HEK293 (cell line): ENCODE measurements at regions not wholly inside any gene's neighbourhood (a gene's known extent, or its start where the extent isn't known, plus 50 kb on each side); places are given as distances from the start of the nearest gene placed in this dataset.

Experiments
- GFI1B ChIP-seq: fragments of 450-650 bp; formaldehyde crosslinking; IDR thresholded peaks from 2 replicates; pipeline ENCODE4 v1.5.1; 2016; ENCODE audit warnings: missing biosample characterization, missing genetic modification characterization
- MEIS1 ChIP-seq: sonication (generic); formaldehyde crosslinking; IDR thresholded peaks from 2 replicates; pipeline ENCODE4 v1.8.1; 2022; ENCODE audit warnings: missing genetic modification reagents, mild to moderate bottlenecking, borderline replicate concordance
- SALL2 ChIP-seq: fragments of 450-650 bp; formaldehyde crosslinking; IDR thresholded peaks from 2 replicates; pipeline ENCODE4 v1.5.0; 2017; ENCODE audit warnings: missing biosample characterization, mild to moderate bottlenecking, missing genetic modification characterization, borderline replicate concordance
- SCRT1 ChIP-seq: fragments of 450-650 bp; formaldehyde crosslinking; IDR thresholded peaks from 2 replicates; pipeline ENCODE4 v1.5.1; 2016; ENCODE audit warnings: missing biosample characterization, missing genetic modification characterization, borderline replicate concordance
- SP3 ChIP-seq: fragments of 450-650 bp; formaldehyde crosslinking; IDR thresholded peaks from 2 replicates; pipeline ENCODE4 v1.5.1; 2016; ENCODE audit warnings: missing biosample characterization, missing genetic modification characterization
- ZBTB21 ChIP-seq: fragments of 450-650 bp; formaldehyde crosslinking; IDR thresholded peaks from 2 replicates; pipeline ENCODE4 v1.5.1; 2017; ENCODE audit warnings: missing biosample characterization, missing genetic modification characterization
- ZNF121 ChIP-seq: fragments of 450-650 bp; formaldehyde crosslinking; IDR thresholded peaks from 2 replicates; pipeline ENCODE4 v1.5.1; 2016; ENCODE audit warnings: missing biosample characterization, missing genetic modification characterization
- ZNF157 ChIP-seq: fragments of 450-650 bp; formaldehyde crosslinking; IDR thresholded peaks from 2 replicates; pipeline ENCODE4 v1.5.1; 2016; ENCODE audit warnings: missing biosample characterization, missing genetic modification characterization
- ZNF184 ChIP-seq: fragments of 450-650 bp; IDR thresholded peaks from 2 replicates; pipeline ENCODE4 v1.5.1; 2018; ENCODE audit warnings: missing biosample characterization, mild to moderate bottlenecking, missing genetic modification characterization
- ZNF2 ChIP-seq: fragments of 450-650 bp; formaldehyde crosslinking; IDR thresholded peaks from 2 replicates; pipeline ENCODE4 v1.5.1; 2016; ENCODE audit warnings: missing biosample characterization, missing genetic modification characterization
- ZNF266 ChIP-seq: fragments of 450-650 bp; formaldehyde crosslinking; IDR thresholded peaks from 2 replicates; pipeline ENCODE4 v1.5.1; 2016; ENCODE audit warnings: missing biosample characterization, missing genetic modification characterization, low read depth
- ZNF274 ChIP-seq, 2 experiments: fragments of 200-500 bp in 1 of 2; fragments of 450-650 bp in 1 of 2; sonication (Bioruptor generic) in 1 of 2; formaldehyde crosslinking in 1 of 2; IDR thresholded peaks; 2 replicates each; pipeline versions ENCODE4 v1.5.1 to v1.6.1; 2014 to 2016; ENCODE audit warnings: borderline replicate concordance in 1 of 2, inconsistent platforms in 1 of 2, low read length in 1 of 2, missing biosample characterization in 1 of 2, missing genetic modification characterization in 1 of 2
- ZNF302 ChIP-seq: fragments of 450-650 bp; formaldehyde crosslinking; IDR thresholded peaks from 2 replicates; pipeline ENCODE4 v1.5.1; 2016; ENCODE audit warnings: missing biosample characterization, missing genetic modification characterization, low read depth
- ZNF433 ChIP-seq: fragments of 450-650 bp; formaldehyde crosslinking; IDR thresholded peaks from 2 replicates; pipeline ENCODE4 v1.5.1; 2016; ENCODE audit warnings: missing biosample characterization, missing genetic modification characterization, low read depth
- ZNF521 ChIP-seq: fragments of 450-650 bp; formaldehyde crosslinking; IDR thresholded peaks from 2 replicates; pipeline ENCODE4 v1.5.1; 2017; ENCODE audit warnings: missing biosample characterization, mild to moderate bottlenecking, missing genetic modification characterization
- ZNF560 ChIP-seq: fragments of 450-650 bp; formaldehyde crosslinking; IDR thresholded peaks from 2 replicates; pipeline ENCODE4 v1.5.1; 2017; ENCODE audit warnings: missing biosample characterization, missing genetic modification characterization, borderline replicate concordance
- ZNF585B ChIP-seq: fragments of 450-650 bp; formaldehyde crosslinking; IDR thresholded peaks from 2 replicates; pipeline ENCODE4 v1.5.1; 2016; ENCODE audit warnings: missing biosample characterization, missing genetic modification characterization
- ZNF596 ChIP-seq: fragments of 450-650 bp; IDR thresholded peaks from 2 replicates; pipeline ENCODE4 v1.5.0; 2018; ENCODE audit warnings: missing biosample characterization, mild to moderate bottlenecking, missing genetic modification characterization, moderate library complexity
- ZNF623 ChIP-seq: fragments of 450-650 bp; formaldehyde crosslinking; IDR thresholded peaks from 2 replicates; pipeline ENCODE4 v1.5.1; 2016; ENCODE audit warnings: missing biosample characterization, missing genetic modification characterization
- ZNF629 ChIP-seq: fragments of 450-650 bp; formaldehyde crosslinking; IDR thresholded peaks from 2 replicates; pipeline ENCODE4 v1.5.1; 2017; ENCODE audit warnings: missing biosample characterization, missing genetic modification characterization
- ZNF777 ChIP-seq: fragments of 450-650 bp; formaldehyde crosslinking; IDR thresholded peaks from 2 replicates; pipeline ENCODE4 v1.5.1; 2017; ENCODE audit warnings: missing biosample characterization, missing genetic modification characterization, borderline replicate concordance
- ZNF830 ChIP-seq: fragments of 450-650 bp; IDR thresholded peaks from 2 replicates; pipeline ENCODE4 v1.5.0; 2018; ENCODE audit warnings: missing biosample characterization, missing genetic modification characterization, low read depth, mild to moderate bottlenecking, moderate library complexity
- ZNF843 ChIP-seq: fragments of 450-650 bp; formaldehyde crosslinking; IDR thresholded peaks from 2 replicates; pipeline ENCODE4 v1.5.1; 2016; ENCODE audit warnings: missing biosample characterization, missing genetic modification characterization
- TF ChIP-seq, protein P1 (sequence below): fragments of 450-650 bp; formaldehyde crosslinking; IDR thresholded peaks from 2 replicates; pipeline ENCODE4 v1.5.1; 2017; ENCODE audit warnings: missing biosample characterization, missing genetic modification characterization
- TF ChIP-seq, protein P2 (sequence below): IDR thresholded peaks from 2 replicates; pipeline ENCODE4 v1.6.1; 2011; ENCODE audit warnings: mild to moderate bottlenecking, low read depth, low read length, borderline replicate concordance
- TF ChIP-seq, protein P3 (sequence below): fragments of 450-650 bp; formaldehyde crosslinking; IDR thresholded peaks from 2 replicates; pipeline ENCODE4 v1.5.1; 2016; ENCODE audit warnings: missing biosample characterization, missing genetic modification characterization, low read depth
- TF ChIP-seq, protein P4 (sequence below): fragments of 450-650 bp; formaldehyde crosslinking; IDR thresholded peaks from 2 replicates; pipeline ENCODE4 v1.5.1; 2016; ENCODE audit warnings: missing biosample characterization, missing genetic modification characterization
- TF ChIP-seq, protein P5 (sequence below): fragments of 450-650 bp; formaldehyde crosslinking; IDR thresholded peaks from 2 replicates; pipeline ENCODE4 v1.5.1; 2016; ENCODE audit warnings: missing biosample characterization, missing genetic modification characterization, borderline replicate concordance

DNA sequence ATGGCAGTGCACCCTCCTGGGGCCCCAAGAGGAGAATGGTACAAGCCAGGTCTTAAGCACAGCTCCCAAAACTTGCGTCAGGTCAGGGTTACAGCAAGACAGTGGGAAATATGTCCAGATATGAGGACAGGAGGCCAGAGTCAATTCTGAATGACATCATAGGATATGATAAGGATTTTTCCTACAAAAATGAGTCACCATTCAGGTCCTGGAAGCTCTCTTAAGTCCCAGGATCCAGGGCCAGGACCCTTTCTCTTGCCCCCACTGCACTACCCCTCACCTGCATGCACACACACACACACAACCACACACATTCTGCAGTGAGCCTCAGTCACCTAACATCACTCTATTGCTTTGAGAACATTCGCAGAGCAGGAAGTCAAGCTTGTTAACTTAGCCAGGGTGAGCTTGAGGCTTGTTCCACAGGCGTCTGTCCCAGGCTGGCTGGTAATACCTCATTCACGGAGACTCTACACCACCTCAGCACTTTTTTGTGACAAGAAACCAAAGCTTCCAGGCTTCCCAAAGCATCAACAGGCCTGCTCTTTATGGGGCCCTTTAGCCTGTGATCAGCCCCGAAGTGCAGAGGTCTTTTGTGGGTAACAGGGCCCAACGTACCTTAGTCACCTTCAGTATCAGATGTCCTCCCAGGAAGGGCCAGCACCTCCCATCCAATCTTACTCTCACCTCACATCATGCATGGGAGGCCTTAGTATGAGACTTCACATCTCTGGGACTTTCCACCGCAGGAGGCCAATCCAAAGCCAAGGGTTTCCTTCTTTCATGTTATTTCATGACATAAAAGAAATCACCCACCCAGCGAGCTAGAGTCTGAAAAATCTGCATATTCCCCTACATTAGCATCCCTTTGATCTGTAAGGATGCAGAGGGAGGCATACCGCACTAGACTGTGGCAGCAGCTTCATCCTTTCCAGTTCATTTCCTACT lies 74.0 kb upstream of the LIPC start (continued):
- TF ChIP-seq, protein P1, sequence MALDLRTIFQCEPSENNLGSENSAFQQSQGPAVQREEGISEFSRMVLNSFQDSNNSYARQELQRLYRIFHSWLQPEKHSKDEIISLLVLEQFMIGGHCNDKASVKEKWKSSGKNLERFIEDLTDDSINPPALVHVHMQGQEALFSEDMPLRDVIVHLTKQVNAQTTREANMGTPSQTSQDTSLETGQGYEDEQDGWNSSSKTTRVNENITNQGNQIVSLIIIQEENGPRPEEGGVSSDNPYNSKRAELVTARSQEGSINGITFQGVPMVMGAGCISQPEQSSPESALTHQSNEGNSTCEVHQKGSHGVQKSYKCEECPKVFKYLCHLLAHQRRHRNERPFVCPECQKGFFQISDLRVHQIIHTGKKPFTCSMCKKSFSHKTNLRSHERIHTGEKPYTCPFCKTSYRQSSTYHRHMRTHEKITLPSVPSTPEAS (tag by site-specific recombination), result 0 out of 2 replicates have a peak, but pooled peaks have one; percentile 11
- TF ChIP-seq ZBTB21, result peak; percentile 80
- TF ChIP-seq, protein P2, sequence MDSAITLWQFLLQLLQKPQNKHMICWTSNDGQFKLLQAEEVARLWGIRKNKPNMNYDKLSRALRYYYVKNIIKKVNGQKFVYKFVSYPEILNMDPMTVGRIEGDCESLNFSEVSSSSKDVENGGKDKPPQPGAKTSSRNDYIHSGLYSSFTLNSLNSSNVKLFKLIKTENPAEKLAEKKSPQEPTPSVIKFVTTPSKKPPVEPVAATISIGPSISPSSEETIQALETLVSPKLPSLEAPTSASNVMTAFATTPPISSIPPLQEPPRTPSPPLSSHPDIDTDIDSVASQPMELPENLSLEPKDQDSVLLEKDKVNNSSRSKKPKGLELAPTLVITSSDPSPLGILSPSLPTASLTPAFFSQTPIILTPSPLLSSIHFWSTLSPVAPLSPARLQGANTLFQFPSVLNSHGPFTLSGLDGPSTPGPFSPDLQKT, result no peak
- TF ChIP-seq ZNF629 (tag by site-specific recombination), result peak; percentile 90
- no peak for TF ChIP-seq ZNF274 (IDR thresholded peaks at IDR 0.05; ENCODE audit: low read length)
- TF ChIP-seq ZNF274 (tag by site-specific recombination; IDR thresholded peaks at IDR 0.05; ENCODE audit: borderline replicate concordance), result no peak
- no peak for TF ChIP-seq ZNF596 (tag by site-specific recombination)
- no peak for TF ChIP-seq GFI1B (tag by site-specific recombination)
- TF ChIP-seq ZNF830 (tag by site-specific recombination), result no peak
- no peak for TF ChIP-seq ZNF433 (tag by site-specific recombination)
- TF ChIP-seq, protein P3, sequence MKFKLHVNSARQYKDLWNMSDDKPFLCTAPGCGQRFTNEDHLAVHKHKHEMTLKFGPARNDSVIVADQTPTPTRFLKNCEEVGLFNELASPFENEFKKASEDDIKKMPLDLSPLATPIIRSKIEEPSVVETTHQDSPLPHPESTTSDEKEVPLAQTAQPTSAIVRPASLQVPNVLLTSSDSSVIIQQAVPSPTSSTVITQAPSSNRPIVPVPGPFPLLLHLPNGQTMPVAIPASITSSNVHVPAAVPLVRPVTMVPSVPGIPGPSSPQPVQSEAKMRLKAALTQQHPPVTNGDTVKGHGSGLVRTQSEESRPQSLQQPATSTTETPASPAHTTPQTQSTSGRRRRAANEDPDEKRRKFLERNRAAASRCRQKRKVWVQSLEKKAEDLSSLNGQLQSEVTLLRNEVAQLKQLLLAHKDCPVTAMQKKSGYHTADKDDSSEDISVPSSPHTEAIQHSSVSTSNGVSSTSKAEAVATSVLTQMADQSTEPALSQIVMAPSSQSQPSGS, result peak; percentile 92
- no peak for TF ChIP-seq ZNF585B (tag by site-specific recombination)
- TF ChIP-seq ZNF623 (tag by site-specific recombination), result no peak
- no peak for TF ChIP-seq ZNF121 (tag by site-specific recombination)
- no peak for TF ChIP-seq ZNF302 (tag by site-specific recombination)
- TF ChIP-seq, protein P4, sequence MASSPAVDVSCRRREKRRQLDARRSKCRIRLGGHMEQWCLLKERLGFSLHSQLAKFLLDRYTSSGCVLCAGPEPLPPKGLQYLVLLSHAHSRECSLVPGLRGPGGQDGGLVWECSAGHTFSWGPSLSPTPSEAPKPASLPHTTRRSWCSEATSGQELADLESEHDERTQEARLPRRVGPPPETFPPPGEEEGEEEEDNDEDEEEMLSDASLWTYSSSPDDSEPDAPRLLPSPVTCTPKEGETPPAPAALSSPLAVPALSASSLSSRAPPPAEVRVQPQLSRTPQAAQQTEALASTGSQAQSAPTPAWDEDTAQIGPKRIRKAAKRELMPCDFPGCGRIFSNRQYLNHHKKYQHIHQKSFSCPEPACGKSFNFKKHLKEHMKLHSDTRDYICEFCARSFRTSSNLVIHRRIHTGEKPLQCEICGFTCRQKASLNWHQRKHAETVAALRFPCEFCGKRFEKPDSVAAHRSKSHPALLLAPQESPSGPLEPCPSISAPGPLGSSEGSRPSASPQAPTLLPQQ (tag by site-specific recombination), result peak; percentile 27; the same call in 1 of the 2 replicates
- TF ChIP-seq, protein P5, sequence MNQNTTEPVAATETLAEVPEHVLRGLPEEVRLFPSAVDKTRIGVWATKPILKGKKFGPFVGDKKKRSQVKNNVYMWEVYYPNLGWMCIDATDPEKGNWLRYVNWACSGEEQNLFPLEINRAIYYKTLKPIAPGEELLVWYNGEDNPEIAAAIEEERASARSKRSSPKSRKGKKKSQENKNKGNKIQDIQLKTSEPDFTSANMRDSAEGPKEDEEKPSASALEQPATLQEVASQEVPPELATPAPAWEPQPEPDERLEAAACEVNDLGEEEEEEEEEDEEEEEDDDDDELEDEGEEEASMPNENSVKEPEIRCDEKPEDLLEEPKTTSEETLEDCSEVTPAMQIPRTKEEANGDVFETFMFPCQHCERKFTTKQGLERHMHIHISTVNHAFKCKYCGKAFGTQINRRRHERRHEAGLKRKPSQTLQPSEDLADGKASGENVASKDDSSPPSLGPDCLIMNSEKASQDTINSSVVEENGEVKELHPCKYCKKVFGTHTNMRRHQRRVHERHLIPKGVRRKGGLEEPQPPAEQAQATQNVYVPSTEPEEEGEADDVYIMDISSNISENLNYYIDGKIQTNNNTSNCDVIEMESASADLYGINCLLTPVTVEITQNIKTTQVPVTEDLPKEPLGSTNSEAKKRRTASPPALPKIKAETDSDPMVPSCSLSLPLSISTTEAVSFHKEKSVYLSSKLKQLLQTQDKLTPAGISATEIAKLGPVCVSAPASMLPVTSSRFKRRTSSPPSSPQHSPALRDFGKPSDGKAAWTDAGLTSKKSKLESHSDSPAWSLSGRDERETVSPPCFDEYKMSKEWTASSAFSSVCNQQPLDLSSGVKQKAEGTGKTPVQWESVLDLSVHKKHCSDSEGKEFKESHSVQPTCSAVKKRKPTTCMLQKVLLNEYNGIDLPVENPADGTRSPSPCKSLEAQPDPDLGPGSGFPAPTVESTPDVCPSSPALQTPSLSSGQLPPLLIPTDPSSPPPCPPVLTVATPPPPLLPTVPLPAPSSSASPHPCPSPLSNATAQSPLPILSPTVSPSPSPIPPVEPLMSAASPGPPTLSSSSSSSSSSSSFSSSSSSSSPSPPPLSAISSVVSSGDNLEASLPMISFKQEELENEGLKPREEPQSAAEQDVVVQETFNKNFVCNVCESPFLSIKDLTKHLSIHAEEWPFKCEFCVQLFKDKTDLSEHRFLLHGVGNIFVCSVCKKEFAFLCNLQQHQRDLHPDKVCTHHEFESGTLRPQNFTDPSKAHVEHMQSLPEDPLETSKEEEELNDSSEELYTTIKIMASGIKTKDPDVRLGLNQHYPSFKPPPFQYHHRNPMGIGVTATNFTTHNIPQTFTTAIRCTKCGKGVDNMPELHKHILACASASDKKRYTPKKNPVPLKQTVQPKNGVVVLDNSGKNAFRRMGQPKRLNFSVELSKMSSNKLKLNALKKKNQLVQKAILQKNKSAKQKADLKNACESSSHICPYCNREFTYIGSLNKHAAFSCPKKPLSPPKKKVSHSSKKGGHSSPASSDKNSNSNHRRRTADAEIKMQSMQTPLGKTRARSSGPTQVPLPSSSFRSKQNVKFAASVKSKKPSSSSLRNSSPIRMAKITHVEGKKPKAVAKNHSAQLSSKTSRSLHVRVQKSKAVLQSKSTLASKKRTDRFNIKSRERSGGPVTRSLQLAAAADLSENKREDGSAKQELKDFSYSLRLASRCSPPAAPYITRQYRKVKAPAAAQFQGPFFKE (tag by site-specific recombination), result no peak
- no peak for TF ChIP-seq SCRT1 (tag by site-specific recombination)
- no peak for TF ChIP-seq SALL2
- no peak for TF ChIP-seq ZNF266
- no peak for TF ChIP-seq ZNF184
- no peak for TF ChIP-seq ZNF777 (tag by site-specific recombination)
- no peak for TF ChIP-seq ZNF157 (tag by site-specific recombination)
- no peak for TF ChIP-seq ZNF843 (tag by site-specific recombination)
- TF ChIP-seq ZNF2 (tag by site-specific recombination), result no peak
- no peak for TF ChIP-seq ZNF521 (tag by site-specific recombination)
- TF ChIP-seq SP3 (tag by site-specific recombination), result no peak
- TF ChIP-seq MEIS1, result no peak
- TF ChIP-seq ZNF560, result no peak
